CD14-positive monocyte (primary cell): ENCODE measurements at regions not wholly inside any gene's neighbourhood (a gene's known extent, or its start where the extent isn't known, plus 50 kb on each side); places are given as distances from the start of the nearest gene placed in this dataset.

Experiments
- DNase-seq, 3 donors: peaks; one replicate each; pipeline ENCODE4 v3.0.0-alpha.2; 2011 to 2022
- H2AFZ ChIP-seq: 2 replicates; pipeline ENCODE4 v1.6.0; 2012; ENCODE audit warnings: mild to moderate bottlenecking, low read depth, low read length, inconsistent platforms; ENCODE audit not compliant: insufficient read depth, poor library complexity, severe bottlenecking
- H3K27ac ChIP-seq, 2 donors: 1 replicate in 1 of 2; 2 replicates in 1 of 2; pipeline ENCODE4 v1.5.1; 2012 to 2013; ENCODE audit warnings: low read length in 2 of 2, control low read depth in 1 of 2, inconsistent platforms in 1 of 2, low read depth in 1 of 2, mild to moderate bottlenecking in 1 of 2
- H3K27me3 ChIP-seq, 2 donors: one replicate each; pipeline versions ENCODE4 v1.6.0 to v1.6.1; 2011 to 2013; ENCODE audit warnings: low read length in 2 of 2; ENCODE audit not compliant: control insufficient read depth in 2 of 2, insufficient read depth in 2 of 2
- H3K36me3 ChIP-seq, 2 donors: replicated peaks in 1 of 2; 1 replicate in 1 of 2; 2 replicates in 1 of 2; pipeline versions ENCODE4 v1.5.1 to v1.6.1; 2012 to 2013; ENCODE audit warnings: low read length in 2 of 2, control low read depth in 1 of 2, inconsistent platforms in 1 of 2, mild to moderate bottlenecking in 1 of 2; ENCODE audit not compliant: insufficient read depth in 2 of 2, control insufficient read depth in 1 of 2
- H3K4me1 ChIP-seq, 2 donors: 1 replicate in 1 of 2; 2 replicates in 1 of 2; pipeline versions ENCODE4 v1.5.1 to v1.6.1; 2012 to 2013; ENCODE audit warnings: low read length in 2 of 2, control low read depth in 1 of 2, inconsistent platforms in 1 of 2, mild to moderate bottlenecking in 1 of 2, moderate library complexity in 1 of 2; ENCODE audit not compliant: insufficient read depth in 2 of 2, control insufficient read depth in 1 of 2
- H3K4me2 ChIP-seq: replicated peaks from 2 replicates; pipeline ENCODE3; 2012; ENCODE audit warnings: low read length, moderate library complexity, mild to moderate bottlenecking; ENCODE audit not compliant: poor library complexity, severe bottlenecking; ENCODE audit errors: extremely low read depth
- H3K4me3 ChIP-seq, 3 experiments: fragments of 200-600 bp in 1 of 3; sonication (generic) in 1 of 3; replicated peaks in 1 of 3; 1 replicate in 2 of 3; 2 replicates in 1 of 3; pipeline ENCODE4 v1.5.1; 2011 to 2013; ENCODE audit warnings: low read length in 3 of 3, mild to moderate bottlenecking in 3 of 3, control low read depth in 2 of 3, low read depth in 2 of 3, inconsistent platforms in 1 of 3, moderate library complexity in 1 of 3
- H3K79me2 ChIP-seq: 2 replicates; pipeline ENCODE4 v1.6.0; 2012; ENCODE audit warnings: mild to moderate bottlenecking, control low read depth, inconsistent platforms, low read length, moderate library complexity; ENCODE audit not compliant: insufficient read depth
- H3K9ac ChIP-seq: 2 replicates; pipeline ENCODE4 v1.6.0; 2017; ENCODE audit warnings: low read length, mild to moderate bottlenecking; ENCODE audit not compliant: insufficient read depth, poor library complexity, severe bottlenecking
- H3K9me3 ChIP-seq, 2 donors: replicated peaks in 1 of 2; 1 replicate in 1 of 2; 2 replicates in 1 of 2; pipeline versions ENCODE4 v1.5.1 to v1.6.1; 2012 to 2013; ENCODE audit warnings: low read length in 2 of 2, control low read depth in 1 of 2; ENCODE audit not compliant: control insufficient read depth in 1 of 2, insufficient read depth in 1 of 2
- H4K20me1 ChIP-seq: 2 replicates; pipeline ENCODE4 v1.6.0; 2012; ENCODE audit warnings: mild to moderate bottlenecking, low read length, control low read depth, moderate library complexity; ENCODE audit not compliant: insufficient read depth
- H3K27ac Mint-ChIP-seq, 7 donors: one replicate each; pipeline ENCODE4 v1.8.0; 2020; ENCODE audit warnings: mild to moderate bottlenecking in 7 of 7, mixed read lengths in 7 of 7, moderate library complexity in 6 of 7, inconsistent platforms in 2 of 7
- H3K27me3 Mint-ChIP-seq, 3 donors: one replicate each; pipeline ENCODE4 v1.8.0; 2021 to 2022; ENCODE audit warnings: low read depth in 3 of 3, mild to moderate bottlenecking in 3 of 3, mixed read lengths in 3 of 3, moderate library complexity in 3 of 3, inconsistent platforms in 1 of 3
- H3K36me3 Mint-ChIP-seq, 2 donors: one replicate each; pipeline ENCODE4 v1.8.0; 2020; ENCODE audit warnings: mixed read lengths in 2 of 2, inconsistent platforms in 1 of 2, mild to moderate bottlenecking in 1 of 2
- H3K4me1 Mint-ChIP-seq: one replicate; pipeline ENCODE4 v1.8.0; 2020; ENCODE audit warnings: mild to moderate bottlenecking, mixed read lengths
- H3K4me3 Mint-ChIP-seq, 2 donors: one replicate each; pipeline ENCODE4 v1.8.0; 2020; ENCODE audit warnings: mild to moderate bottlenecking in 2 of 2, mixed read lengths in 2 of 2, moderate library complexity in 1 of 2
- H3K9me3 Mint-ChIP-seq, 7 donors: one replicate each; pipeline ENCODE4 v1.8.0; 2020 to 2022; ENCODE audit warnings: mixed read lengths in 7 of 7, mild to moderate bottlenecking in 6 of 7, moderate library complexity in 6 of 7, inconsistent platforms in 2 of 7
- CTCF ChIP-seq: fragments of 200-600 bp; IDR thresholded peaks from one replicate; pipeline ENCODE4 v1.8.0; 2022; ENCODE audit warnings: antibody characterized with exemption, mild to moderate bottlenecking
- WGBS: methylation state at CpG from one replicate; pipeline ENCODE4 v1.1.5; 2013; ENCODE audit warnings: missing lambda C conversion rate; ENCODE audit not compliant: insufficient coverage; 5-methylcytosine and 5-hydroxymethylcytosine counted together
- intact Hi-C, 2 donors: fragments of 100-400 bp; cut with micrococcal nuclease; formaldehyde crosslinking; loops; one replicate each; pipeline versions ENCODE4 v1.15.0 to v1.15.1; 2023

DNA sequence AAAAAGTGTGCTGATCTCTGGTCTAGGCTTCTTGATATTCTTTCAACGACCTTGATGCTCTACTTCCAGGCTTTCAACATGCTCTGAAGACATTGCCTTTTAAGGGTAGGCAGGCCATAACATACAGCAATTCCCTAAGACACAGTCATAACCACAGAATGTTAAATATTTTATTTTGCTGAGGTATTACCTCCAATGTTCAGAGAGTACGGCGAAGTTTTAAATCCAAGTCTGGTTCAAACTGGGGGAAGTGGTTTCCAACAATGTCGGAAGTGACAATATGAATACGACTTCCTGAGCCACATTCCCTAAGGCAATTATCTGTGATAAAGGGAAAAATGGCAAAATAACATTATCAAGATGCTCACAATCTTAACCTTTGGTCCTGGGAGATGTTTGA, 1077.9 kb upstream of the PIK3C3 start:
- H3K36me3 Mint-ChIP-seq, result no peaks in the 10 kb centered on the region
- no peak overlapping the region for H3K4me3 Mint-ChIP-seq
- H3K27me3 ChIP-seq, result no peaks in the 10 kb centered on the region
- H3K9me3 ChIP-seq, result no peaks in the 10 kb centered on the region
- no peaks in the 10 kb centered on the region for H3K4me1 Mint-ChIP-seq
- no peak for DNase-seq
- H3K9me3 Mint-ChIP-seq, result peaks cover 0 to 3% (median 0%) of the 10 kb centered on the region in 7 donors
- H3K27me3 Mint-ChIP-seq, result peaks cover 0 to 2% (median 0%) of the 10 kb centered on the region in 3 donors
- no peaks in the 10 kb centered on the region for H3K79me2 ChIP-seq
- intact Hi-C loops, result no loop called here
- H3K36me3 ChIP-seq, result no peaks in the 10 kb centered on the region
- no peaks in the 10 kb centered on the region for H4K20me1 ChIP-seq
- H3K9ac ChIP-seq, result no peak overlapping the region
- no peak overlapping the region for H3K4me3 ChIP-seq
- no CpG with 5 or more reads among the region's 5 CpGs for WGBS
- no peak overlapping the region for H2AFZ ChIP-seq
- no peaks in the 10 kb centered on the region for H3K4me1 ChIP-seq
- H3K27ac ChIP-seq, result no peak overlapping the region
- H3K27ac Mint-ChIP-seq, result no peak overlapping the region
- TF ChIP-seq CTCF, result no peak
- no peak overlapping the region for H3K4me2 ChIP-seq

DNA sequence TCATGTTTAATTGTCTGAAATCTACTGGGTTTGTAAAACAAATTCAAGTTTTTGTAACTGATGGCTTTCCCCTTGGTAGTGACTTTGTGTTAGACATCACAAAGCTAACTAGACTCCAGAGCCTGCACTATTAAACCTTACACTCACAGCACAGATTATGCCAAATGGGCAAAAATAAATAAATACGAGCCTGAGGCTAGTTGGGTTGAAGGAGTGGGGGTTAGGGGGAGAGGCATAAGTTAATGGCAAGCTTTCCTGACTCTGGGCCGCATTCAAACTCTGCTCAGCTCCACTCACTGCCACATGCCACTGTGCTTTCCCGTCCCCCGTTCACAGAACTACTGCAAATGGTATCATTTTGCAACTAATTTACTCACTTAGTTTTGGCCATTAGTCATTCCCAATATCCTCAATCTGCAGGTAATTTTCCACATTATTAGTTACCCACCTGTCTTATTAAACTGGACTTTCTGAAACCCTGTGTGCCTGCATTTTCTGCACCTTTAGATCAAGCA, 1079.9 kb upstream of the PIK3C3 start:
- Mint-ChIP-seq H3K27ac (no peak overlapping the region), H3K27me3 (no peaks in the 10 kb centered on the region), H3K4me1 (no peaks in the 10 kb centered on the region), H3K9me3 (peaks cover 0 to 3% (median 2%) of the 10 kb centered on the region in 7 donors), H3K36me3 (no peaks in the 10 kb centered on the region), H3K4me3 (no peak overlapping the region)
- Histone ChIP-seq H3K36me3 (no peaks in the 10 kb centered on the region), H3K27ac (no peak overlapping the region), H4K20me1 (no peaks in the 10 kb centered on the region), H3K4me1 (no peaks in the 10 kb centered on the region), H3K79me2 (no peaks in the 10 kb centered on the region), H2AFZ (no peak overlapping the region), H3K9ac (no peak overlapping the region), H3K9me3 (no peaks in the 10 kb centered on the region), H3K4me3 (no peak overlapping the region), H3K4me2 (no peak overlapping the region), H3K27me3 (no peaks in the 10 kb centered on the region)
- no peak for TF ChIP-seq CTCF
- no peak for DNase-seq
- intact Hi-C loops, result no loop called here
- WGBS, result 100% methylated on average over 2 of the region's 4 CpGs
